ENCODE measurements at regions not wholly inside any gene's neighbourhood (a gene's known extent, or its start where the extent isn't known, plus 50 kb on each side); places are given as distances from the start of the nearest gene placed in this dataset.

DNA sequence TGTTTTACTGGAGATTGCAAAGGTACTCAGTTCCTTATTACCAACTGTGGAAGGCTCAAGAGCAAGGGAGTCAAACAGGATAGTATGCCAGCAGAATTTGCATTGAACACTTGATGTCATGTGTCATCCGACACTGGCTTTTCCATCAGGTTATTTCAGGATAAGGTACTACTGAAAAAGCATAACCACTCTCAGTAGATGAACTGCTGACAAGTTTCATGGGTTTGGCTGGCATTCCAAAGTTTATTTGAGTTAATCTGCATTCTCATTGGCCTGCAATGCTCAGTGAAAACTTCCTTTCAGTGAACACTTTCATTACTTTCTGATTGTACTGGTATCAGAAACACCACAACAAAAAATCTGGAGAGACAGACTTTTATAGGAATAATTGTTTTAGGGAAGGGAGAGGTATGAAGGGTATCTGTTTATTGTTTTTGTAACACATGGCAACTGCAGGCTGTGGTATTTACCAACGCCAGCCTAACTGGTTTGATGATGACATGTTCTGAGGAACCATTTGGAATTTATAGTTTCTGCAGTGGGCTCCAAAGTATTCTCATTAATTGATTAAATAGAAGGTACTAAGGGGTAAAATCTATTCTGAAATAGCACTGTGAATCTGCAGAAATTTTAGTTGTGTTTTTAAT, 345.7 kb upstream of the NR3C2 start:
- TF ChIP-seq ZC3H10 (CRISPR knock-in tag; IDR thresholded peaks at IDR 0.05) = no peak
- TF ChIP-seq ARNTL (CRISPR knock-in tag; IDR thresholded peaks at IDR 0.05; ENCODE audit: borderline replicate concordance, low read depth) = no peak
- TF ChIP-seq ZNF565 (CRISPR knock-in tag; conservative IDR thresholded peaks at IDR 0.05; ENCODE audit: low read depth) = no peak
- TF ChIP-seq, protein P1, sequence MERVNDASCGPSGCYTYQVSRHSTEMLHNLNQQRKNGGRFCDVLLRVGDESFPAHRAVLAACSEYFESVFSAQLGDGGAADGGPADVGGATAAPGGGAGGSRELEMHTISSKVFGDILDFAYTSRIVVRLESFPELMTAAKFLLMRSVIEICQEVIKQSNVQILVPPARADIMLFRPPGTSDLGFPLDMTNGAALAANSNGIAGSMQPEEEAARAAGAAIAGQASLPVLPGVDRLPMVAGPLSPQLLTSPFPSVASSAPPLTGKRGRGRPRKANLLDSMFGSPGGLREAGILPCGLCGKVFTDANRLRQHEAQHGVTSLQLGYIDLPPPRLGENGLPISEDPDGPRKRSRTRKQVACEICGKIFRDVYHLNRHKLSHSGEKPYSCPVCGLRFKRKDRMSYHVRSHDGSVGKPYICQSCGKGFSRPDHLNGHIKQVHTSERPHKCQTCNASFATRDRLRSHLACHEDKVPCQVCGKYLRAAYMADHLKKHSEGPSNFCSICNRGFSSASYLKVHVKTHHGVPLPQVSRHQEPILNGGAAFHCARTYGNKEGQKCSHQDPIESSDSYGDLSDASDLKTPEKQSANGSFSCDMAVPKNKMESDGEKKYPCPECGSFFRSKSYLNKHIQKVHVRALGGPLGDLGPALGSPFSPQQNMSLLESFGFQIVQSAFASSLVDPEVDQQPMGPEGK (CRISPR knock-in tag; IDR thresholded peaks at IDR 0.05; ENCODE audit: borderline replicate concordance) = no peak
- no peak for TF ChIP-seq GLIS3 (CRISPR knock-in tag; IDR thresholded peaks at IDR 0.05)
- TF ChIP-seq ZFP30 (CRISPR knock-in tag; IDR thresholded peaks at IDR 0.05) = no peak
- TF ChIP-seq ZFP3 (CRISPR knock-in tag; IDR thresholded peaks at IDR 0.05) = no peak

DNA sequence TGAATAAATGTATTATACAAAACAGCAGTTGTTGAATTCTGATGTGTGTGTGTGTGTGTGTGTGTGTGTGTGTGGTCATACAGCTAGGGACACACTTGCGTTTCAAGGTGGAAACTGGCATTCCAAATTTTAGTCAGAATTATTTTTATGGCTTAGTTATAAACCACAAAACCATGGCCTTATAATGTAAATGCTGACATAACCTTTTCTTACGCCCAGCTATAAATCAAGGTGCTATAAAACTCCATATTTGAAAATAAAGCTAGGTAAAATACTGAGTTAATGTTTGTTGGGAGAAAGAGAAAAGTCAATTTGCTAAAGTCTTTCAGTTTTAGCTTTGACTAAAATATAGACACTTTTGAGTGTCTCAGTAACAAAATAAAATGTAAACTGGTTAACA, 345.1 kb upstream of the NR3C2 start:
- TF ChIP-seq BACH2 (CRISPR knock-in tag; IDR thresholded peaks at IDR 0.05; ENCODE audit: borderline replicate concordance) (no peak), TOX (CRISPR knock-in tag; IDR thresholded peaks at IDR 0.05; ENCODE audit: borderline replicate concordance) (no peak), ZFP30 (CRISPR knock-in tag; IDR thresholded peaks at IDR 0.05) (no peak), ZNF565 (CRISPR knock-in tag; conservative IDR thresholded peaks at IDR 0.05; ENCODE audit: low read depth) (no peak), ESRRG (CRISPR knock-in tag; IDR thresholded peaks at IDR 0.05) (no peak), GLIS3 (CRISPR knock-in tag; IDR thresholded peaks at IDR 0.05) (no peak), RARB (CRISPR knock-in tag; IDR thresholded peaks at IDR 0.05) (no peak)
- TF ChIP-seq, protein P2, sequence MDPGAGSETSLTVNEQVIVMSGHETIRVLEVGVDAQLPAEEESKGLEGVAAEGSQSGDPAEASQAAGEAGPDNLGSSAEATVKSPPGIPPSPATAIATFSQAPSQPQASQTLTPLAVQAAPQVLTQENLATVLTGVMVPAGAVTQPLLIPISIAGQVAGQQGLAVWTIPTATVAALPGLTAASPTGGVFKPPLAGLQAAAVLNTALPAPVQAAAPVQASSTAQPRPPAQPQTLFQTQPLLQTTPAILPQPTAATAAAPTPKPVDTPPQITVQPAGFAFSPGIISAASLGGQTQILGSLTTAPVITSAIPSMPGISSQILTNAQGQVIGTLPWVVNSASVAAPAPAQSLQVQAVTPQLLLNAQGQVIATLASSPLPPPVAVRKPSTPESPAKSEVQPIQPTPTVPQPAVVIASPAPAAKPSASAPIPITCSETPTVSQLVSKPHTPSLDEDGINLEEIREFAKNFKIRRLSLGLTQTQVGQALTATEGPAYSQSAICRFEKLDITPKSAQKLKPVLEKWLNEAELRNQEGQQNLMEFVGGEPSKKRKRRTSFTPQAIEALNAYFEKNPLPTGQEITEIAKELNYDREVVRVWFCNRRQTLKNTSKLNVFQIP (CRISPR knock-in tag; IDR thresholded peaks at IDR 0.05; ENCODE audit: borderline replicate concordance, low read depth) = no peak

More for the DNA sequence above, 345.7 kb upstream of the NR3C2 start:
- no peak for ATAC-seq

DNA sequence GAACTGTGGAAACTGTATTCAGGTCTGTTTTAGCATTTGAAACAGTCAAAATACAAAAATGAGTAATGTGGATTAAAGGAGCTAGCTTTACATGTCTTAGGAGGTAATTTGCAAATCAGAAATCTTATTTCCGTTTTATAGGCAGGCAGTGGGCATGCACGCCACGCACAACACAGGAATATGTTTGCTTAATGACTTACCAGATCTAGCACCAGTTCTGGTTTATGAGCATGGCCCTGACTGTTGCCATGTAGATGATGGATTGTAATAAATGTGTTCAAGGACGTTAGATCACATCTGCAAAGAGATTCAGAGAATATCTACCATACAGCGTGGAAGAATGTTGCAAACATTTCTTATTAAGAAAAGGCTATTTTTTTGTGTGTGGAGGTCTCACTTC, 344.5 kb upstream of the NR3C2 start:
- no peak for ATAC-seq
- no peak for TF ChIP-seq PPARA (CRISPR knock-in tag; IDR thresholded peaks at IDR 0.05; ENCODE audit: borderline replicate concordance)
- TF ChIP-seq, protein P3, sequence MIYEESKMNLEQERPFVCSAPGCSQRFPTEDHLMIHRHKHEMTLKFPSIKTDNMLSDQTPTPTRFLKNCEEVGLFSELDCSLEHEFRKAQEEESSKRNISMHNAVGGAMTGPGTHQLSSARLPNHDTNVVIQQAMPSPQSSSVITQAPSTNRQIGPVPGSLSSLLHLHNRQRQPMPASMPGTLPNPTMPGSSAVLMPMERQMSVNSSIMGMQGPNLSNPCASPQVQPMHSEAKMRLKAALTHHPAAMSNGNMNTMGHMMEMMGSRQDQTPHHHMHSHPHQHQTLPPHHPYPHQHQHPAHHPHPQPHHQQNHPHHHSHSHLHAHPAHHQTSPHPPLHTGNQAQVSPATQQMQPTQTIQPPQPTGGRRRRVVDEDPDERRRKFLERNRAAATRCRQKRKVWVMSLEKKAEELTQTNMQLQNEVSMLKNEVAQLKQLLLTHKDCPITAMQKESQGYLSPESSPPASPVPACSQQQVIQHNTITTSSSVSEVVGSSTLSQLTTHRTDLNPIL (CRISPR knock-in tag; IDR thresholded peaks at IDR 0.05; ENCODE audit: low read depth) = no peak

More for the DNA sequence above, 345.1 kb upstream of the NR3C2 start:
- ATAC-seq = no peak

DNA sequence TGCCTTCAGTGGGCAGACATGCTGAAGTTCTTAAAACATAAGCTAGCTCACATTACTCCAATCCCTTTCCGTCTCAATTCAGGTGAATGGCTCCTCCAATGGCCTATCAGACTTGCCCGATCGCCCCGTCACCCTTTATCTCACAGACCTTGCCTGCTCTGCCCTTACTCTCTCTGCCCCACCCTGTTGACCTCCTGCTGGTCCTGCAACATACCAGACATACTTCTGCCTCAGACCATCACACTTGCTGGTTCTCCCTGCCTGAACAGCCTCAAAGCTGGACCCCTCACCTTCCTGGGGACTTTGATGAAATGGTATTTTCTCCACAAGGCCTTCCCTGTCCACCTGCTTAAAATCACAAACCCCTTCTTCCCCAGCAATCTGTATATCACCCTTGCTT, 340.1 kb upstream of the NR3C2 start:
- no peak for ATAC-seq

DNA sequence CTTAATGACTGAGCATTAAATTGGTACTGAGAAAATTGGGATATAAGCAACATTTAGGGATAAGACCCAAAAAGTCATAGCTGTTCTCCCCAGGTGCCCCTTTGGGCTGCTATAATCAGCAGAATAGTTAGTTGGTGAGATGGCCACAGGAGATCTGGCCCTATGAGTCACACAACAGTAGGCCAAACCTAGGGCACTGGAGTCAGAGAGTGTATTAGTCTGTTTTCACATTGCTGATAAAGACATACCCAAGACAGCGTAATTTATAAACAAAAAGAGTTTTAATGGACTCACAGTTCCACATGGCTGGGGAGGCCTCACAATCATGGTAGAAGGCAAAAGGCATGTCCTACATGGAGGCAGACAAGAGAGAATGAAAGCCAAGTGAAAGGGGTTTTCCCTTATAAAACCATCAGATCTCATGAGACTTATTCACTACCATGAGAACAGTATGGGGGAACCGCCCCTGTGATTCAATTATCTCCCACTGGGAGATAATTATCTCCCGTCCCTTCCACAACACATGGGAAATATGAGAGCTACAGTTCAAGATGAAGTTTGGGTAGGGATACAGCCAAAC, 338.3 kb upstream of the NR3C2 start:
- no peak for ATAC-seq
- no peak for TF ChIP-seq BACH2 (CRISPR knock-in tag; IDR thresholded peaks at IDR 0.05; ENCODE audit: borderline replicate concordance)
- TF ChIP-seq ISL1 (CRISPR knock-in tag; IDR thresholded peaks at IDR 0.05) = no peak
- TF ChIP-seq, protein P1 (CRISPR knock-in tag; IDR thresholded peaks at IDR 0.05; ENCODE audit: borderline replicate concordance) = no peak
- TF ChIP-seq, protein P4, sequence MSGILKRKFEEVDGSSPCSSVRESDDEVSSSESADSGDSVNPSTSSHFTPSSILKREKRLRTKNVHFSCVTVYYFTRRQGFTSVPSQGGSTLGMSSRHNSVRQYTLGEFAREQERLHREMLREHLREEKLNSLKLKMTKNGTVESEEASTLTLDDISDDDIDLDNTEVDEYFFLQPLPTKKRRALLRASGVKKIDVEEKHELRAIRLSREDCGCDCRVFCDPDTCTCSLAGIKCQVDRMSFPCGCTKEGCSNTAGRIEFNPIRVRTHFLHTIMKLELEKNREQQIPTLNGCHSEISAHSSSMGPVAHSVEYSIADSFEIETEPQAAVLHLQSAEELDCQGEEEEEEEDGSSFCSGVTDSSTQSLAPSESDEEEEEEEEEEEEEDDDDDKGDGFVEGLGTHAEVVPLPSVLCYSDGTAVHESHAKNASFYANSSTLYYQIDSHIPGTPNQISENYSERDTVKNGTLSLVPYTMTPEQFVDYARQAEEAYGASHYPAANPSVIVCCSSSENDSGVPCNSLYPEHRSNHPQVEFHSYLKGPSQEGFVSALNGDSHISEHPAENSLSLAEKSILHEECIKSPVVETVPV (CRISPR knock-in tag; IDR thresholded peaks at IDR 0.05) = no peak

More for the DNA sequence above, 340.1 kb upstream of the NR3C2 start:
- TF ChIP-seq ZNF8 (CRISPR knock-in tag; IDR thresholded peaks at IDR 0.05) (no peak), BACH2 (CRISPR knock-in tag; IDR thresholded peaks at IDR 0.05; ENCODE audit: borderline replicate concordance) (no peak), TOX (CRISPR knock-in tag; IDR thresholded peaks at IDR 0.05; ENCODE audit: borderline replicate concordance) (no peak), SNAI2 (CRISPR knock-in tag; IDR thresholded peaks at IDR 0.05) (no peak), ISL1 (CRISPR knock-in tag; IDR thresholded peaks at IDR 0.05) (no peak), TCF4 (CRISPR knock-in tag; IDR thresholded peaks at IDR 0.05; ENCODE audit: borderline replicate concordance) (no peak), ARNTL (CRISPR knock-in tag; IDR thresholded peaks at IDR 0.05; ENCODE audit: borderline replicate concordance, low read depth) (no peak)
